IPS DF 6.9 (cell line): ENCODE measurements at regions not wholly inside any gene's neighbourhood (a gene's known extent, or its start where the extent isn't known, plus 50 kb on each side); places are given as distances from the start of the nearest gene placed in this dataset.

Source experiments
- DNase-seq: peaks from one replicate; pipeline ENCODE4 v3.0.0-alpha.2; 2013; ENCODE audit warnings: low read depth, low spot score
- H3K27ac ChIP-seq: one replicate; pipeline ENCODE4 v1.5.1; 2013; ENCODE audit warnings: low read length, control low read depth
- H3K27me3 ChIP-seq: 2 replicates; pipeline ENCODE4 v1.6.1; 2013; ENCODE audit warnings: mild to moderate bottlenecking, low read length; ENCODE audit not compliant: control insufficient read depth, insufficient read depth
- H3K36me3 ChIP-seq: 2 replicates; pipeline ENCODE4 v1.6.1; 2013; ENCODE audit warnings: low read length; ENCODE audit not compliant: control insufficient read depth, insufficient read depth
- H3K4me1 ChIP-seq: 2 replicates; pipeline ENCODE4 v1.6.1; 2013; ENCODE audit warnings: low read length; ENCODE audit not compliant: control insufficient read depth, insufficient read depth
- H3K4me3 ChIP-seq: 2 replicates; pipeline ENCODE4 v1.5.1; 2013; ENCODE audit warnings: mild to moderate bottlenecking, low read length
- H3K9me3 ChIP-seq: 2 replicates; pipeline ENCODE4 v1.6.1; 2013; ENCODE audit warnings: low read length, inconsistent platforms; ENCODE audit not compliant: control insufficient read depth, insufficient read depth
- WGBS: extraction: QIAGEN DNeasy Blood & Tissue Kit; methylation state at CpG from one replicate; pipeline ENCODE4 v1.1.7; 2013; ENCODE audit warnings: mixed read lengths, missing lambda C conversion rate; ENCODE audit not compliant: insufficient read length, insufficient coverage; 5-methylcytosine and 5-hydroxymethylcytosine counted together

DNA sequence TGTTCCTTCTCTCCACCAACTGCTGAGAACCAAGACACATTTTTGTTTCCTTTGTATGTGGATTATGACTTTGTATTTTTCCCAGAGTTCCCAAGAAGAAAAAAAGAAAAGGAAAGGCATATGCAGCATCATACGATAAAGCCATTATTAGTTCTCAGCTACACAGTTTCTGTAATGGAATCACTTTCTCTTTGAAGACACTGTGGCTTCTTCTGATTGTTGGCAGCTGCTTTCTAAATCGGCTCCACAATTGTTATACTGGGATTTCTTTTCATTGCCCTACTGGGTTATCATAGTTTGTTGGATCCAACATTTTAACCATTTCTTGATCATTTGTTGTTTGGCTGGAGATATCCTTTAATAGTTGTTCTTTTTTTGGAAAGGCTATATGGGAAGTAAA, 89.5 kb upstream of the HIVEP3 start:
- Histone ChIP-seq H3K27me3 (no peaks in the 10 kb centered on the region), H3K4me3 (no peak overlapping the region), H3K36me3 (no peaks in the 10 kb centered on the region), H3K9me3 (no peaks in the 10 kb centered on the region), H3K4me1 (no peaks in the 10 kb centered on the region), H3K27ac (no peak overlapping the region)
- DNase-seq = no peak
- no CpG with 5 or more reads among the region's 2 CpGs for WGBS

DNA sequence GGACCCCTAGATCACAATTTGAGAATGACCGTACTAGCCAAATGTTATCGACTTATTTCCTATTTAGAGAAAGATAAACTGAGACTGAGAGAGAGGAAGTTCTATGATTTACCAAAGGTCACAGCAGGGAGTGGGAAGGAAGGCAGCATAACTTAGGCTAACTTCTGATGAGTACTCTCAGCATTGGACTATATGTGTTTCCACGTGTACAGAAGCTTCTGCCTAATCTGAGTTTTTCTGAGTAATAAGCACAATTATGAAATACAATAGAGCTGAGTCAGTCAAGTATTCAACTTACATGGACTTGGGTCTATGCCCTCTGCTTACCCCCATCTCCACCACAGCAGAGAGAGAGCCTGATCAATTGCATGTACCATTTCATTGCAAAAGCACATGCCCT, 88.1 kb upstream of the HIVEP3 start:
- Histone ChIP-seq H3K4me3 (no peak overlapping the region), H3K36me3 (no peaks in the 10 kb centered on the region), H3K27ac (no peak overlapping the region), H3K4me1 (no peaks in the 10 kb centered on the region), H3K9me3 (no peaks in the 10 kb centered on the region), H3K27me3 (no peaks in the 10 kb centered on the region)
- no CpG with 5 or more reads among the region's 3 CpGs for WGBS
- DNase-seq = no peak

DNA sequence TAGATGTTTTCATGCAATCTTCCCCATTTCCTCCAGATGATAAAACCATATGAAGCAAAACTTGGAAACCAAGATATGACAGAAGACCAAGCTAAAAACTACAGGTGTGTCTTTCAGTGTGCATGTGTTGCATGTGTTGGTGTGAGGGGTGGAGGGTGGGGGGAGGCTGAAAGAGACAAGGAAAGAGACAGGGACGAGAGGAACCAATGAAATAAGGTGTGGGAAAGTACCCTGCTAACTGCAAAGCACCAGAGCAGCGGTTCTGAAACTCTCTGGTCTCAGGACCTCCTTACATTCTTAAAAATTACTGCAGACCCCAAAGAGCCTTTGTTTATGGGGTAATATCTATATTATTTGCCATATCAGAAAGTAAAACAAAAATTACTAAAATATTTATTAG, 87.4 kb upstream of the HIVEP3 start:
- Histone ChIP-seq H3K27ac (no peak overlapping the region), H3K36me3 (no peaks in the 10 kb centered on the region), H3K9me3 (no peaks in the 10 kb centered on the region), H3K4me1 (no peaks in the 10 kb centered on the region), H3K4me3 (no peak overlapping the region), H3K27me3 (no peaks in the 10 kb centered on the region)
- no peak for DNase-seq
- no CpG with 5 or more reads among the region's 2 CpGs for WGBS

DNA sequence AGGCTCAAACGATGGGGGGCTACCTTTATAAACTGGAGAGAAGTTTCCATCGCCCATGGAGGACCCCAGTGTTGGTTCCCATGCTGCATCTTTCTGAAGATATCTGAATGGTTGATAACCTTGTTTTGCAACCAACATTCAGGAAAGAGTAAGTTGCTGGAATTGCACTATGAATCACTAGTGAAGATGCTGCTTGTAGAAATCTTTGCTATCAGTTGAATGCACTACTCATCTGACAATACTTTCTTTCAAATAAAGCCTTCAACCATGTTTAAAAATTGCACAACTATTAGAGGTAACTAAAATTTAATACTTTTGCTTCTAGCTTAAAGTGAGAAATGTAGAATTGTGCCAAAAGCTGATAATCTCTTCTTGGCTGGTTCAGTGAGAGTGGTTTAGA, 86.8 kb upstream of the HIVEP3 start:
- no CpG with 5 or more reads among the region's 2 CpGs for WGBS
- H3K27me3 ChIP-seq = no peaks in the 10 kb centered on the region

DNA sequence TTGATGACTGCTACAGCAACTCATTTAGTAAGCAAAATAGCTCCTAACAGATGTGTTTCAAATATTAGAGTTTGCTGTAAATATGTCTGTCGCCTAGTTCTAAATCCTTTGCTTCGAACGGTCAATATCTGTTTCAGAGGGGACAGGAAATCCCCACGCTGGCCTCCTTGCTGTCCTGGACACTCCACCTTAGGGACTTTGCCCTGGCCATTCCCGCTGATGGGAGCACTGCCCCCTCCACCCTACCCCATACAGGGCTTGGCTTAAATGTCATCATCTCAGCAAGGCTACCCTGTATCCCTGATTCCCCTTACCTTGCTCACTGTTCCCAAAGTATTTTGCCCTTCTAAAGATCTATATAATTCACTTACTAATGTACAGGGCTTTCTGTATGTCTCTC, 86.1 kb upstream of the HIVEP3 start:
- Histone ChIP-seq H3K36me3 (no peaks in the 10 kb centered on the region), H3K4me1 (no peaks in the 10 kb centered on the region), H3K4me3 (no peak overlapping the region), H3K27me3 (no peaks in the 10 kb centered on the region), H3K9me3 (no peaks in the 10 kb centered on the region), H3K27ac (no peak overlapping the region)
- no CpG with 5 or more reads among the region's 5 CpGs for WGBS
- DNase-seq = no peak

More for the DNA sequence above, 86.8 kb upstream of the HIVEP3 start:
- no peaks in the 10 kb centered on the region for H3K36me3 ChIP-seq
- H3K9me3 ChIP-seq = no peaks in the 10 kb centered on the region
- no peak overlapping the region for H3K27ac ChIP-seq
- DNase-seq = no peak
- no peaks in the 10 kb centered on the region for H3K4me1 ChIP-seq
- no peak overlapping the region for H3K4me3 ChIP-seq

DNA sequence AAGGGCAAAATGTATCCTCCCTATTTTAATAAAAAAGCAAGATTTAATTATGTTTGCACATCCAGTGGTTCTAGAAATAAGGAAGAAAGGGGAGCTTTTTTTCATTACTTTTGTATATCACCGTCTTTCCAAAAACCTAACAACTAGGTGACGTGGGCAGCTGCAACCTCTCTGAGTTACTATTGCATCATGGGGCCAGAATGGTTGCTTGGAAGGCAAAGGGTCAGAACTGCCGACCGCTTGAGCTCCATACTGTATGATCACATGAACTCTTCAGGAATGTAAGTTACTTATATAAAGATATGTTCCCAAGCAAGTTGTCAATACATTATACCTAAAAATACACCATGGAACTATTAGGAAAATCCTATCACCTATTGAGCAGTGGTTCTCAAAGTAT, 85.6 kb upstream of the HIVEP3 start:
- H3K27ac ChIP-seq = no peak overlapping the region
- no peak overlapping the region for H3K4me3 ChIP-seq
- no peaks in the 10 kb centered on the region for H3K27me3 ChIP-seq
- H3K36me3 ChIP-seq = no peaks in the 10 kb centered on the region
- DNase-seq = no peak
- WGBS = no CpG with 5 or more reads among the region's 4 CpGs
- no peaks in the 10 kb centered on the region for H3K4me1 ChIP-seq
- no peaks in the 10 kb centered on the region for H3K9me3 ChIP-seq

DNA sequence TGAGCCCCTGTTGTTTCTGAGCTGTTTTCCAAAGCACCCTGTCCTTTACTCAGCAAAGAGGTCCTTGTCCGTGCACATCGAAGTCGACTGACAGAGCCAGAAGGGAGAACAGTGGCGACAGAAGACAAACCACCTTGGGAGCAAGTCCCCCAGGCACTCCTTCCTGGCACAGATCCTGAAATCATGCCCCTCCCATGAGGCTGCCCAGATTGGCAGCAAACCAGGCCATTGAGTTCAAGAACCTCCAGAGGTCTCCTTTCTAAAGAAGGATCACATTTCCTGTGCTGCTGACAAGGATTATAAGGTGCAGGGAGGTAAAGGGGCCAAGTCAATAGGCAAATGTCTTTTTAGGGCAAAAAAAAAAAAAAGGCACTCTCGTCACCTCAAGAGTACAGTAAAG, 84.7 kb upstream of the HIVEP3 start:
- Histone ChIP-seq H3K4me1 (no peaks in the 10 kb centered on the region), H3K27me3 (no peaks in the 10 kb centered on the region), H3K36me3 (no peaks in the 10 kb centered on the region), H3K4me3 (no peak overlapping the region), H3K9me3 (no peaks in the 10 kb centered on the region), H3K27ac (no peak overlapping the region)
- no CpG with 5 or more reads among the region's 5 CpGs for WGBS
- DNase-seq = no peak

DNA sequence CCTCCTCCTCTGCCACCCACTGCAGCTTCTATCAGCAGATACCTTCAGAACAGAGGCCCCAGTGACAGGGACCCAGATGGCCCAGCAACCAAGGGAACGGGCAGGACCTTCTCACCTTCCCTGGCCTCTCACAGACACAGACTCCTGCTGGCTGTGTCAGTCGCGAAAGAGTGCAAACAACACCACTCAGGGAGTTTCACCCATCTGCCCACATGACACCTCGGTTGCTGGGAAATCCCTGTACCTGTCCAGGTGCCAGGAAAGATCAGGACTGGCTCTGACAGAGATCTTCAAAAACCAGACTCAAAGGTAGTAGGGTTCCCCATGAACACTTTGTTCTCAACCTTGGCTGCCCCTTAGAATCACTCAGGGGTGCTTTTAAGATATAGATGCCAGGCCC, 83.5 kb upstream of the HIVEP3 start:
- DNase-seq = no peak
- WGBS = no CpG with 5 or more reads among the region's 4 CpGs
- Histone ChIP-seq H3K4me3 (no peak overlapping the region), H3K9me3 (no peaks in the 10 kb centered on the region), H3K4me1 (no peaks in the 10 kb centered on the region), H3K27me3 (no peaks in the 10 kb centered on the region), H3K27ac (no peak overlapping the region), H3K36me3 (no peaks in the 10 kb centered on the region)

DNA sequence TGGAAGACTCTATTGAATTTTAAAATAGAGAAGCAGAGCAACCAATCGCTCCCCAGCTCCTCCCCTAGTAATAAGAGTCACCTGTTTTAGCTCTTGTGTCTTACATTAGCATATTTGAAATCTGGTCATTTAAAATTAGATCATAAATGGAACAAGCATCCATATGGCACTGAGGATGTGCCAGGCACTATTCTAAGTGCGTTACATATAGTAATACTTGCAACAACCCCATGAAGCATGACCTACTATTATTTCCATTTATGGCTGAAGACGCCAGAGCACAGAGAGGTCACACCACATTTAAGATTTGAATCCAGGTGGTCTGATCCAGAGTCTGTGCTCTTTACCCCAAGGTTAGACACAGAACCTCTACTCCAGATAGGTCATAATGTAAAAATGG, 82.0 kb upstream of the HIVEP3 start:
- H3K9me3 ChIP-seq = no peaks in the 10 kb centered on the region
- H3K27me3 ChIP-seq = no peaks in the 10 kb centered on the region
- DNase-seq = no peak
- no peaks in the 10 kb centered on the region for H3K4me1 ChIP-seq
- no peak overlapping the region for H3K27ac ChIP-seq
- no peak overlapping the region for H3K4me3 ChIP-seq
- WGBS = no CpG with 5 or more reads among the region's 3 CpGs
- no peaks in the 10 kb centered on the region for H3K36me3 ChIP-seq

DNA sequence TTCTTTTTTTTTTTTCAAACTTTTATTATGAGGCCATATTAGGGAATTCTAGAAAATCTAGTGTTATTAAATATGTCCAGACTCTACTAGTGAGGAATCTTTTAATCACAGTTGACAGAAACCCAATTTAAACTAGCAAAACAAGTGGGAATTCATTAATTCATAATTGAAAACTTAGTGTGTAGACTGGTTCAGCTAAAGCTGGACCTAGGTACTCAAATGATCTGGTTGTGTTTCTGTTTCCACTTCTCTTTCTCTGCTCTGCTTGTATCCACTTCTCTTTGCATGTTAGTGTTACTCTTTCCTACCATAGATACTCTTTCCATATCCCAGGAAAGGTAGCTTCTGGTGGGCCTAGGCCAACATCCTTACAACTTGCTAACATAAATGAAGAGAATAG, 81.2 kb upstream of the HIVEP3 start:
- no peaks in the 10 kb centered on the region for H3K27me3 ChIP-seq
- DNase-seq = no peak
- H3K4me3 ChIP-seq = no peak overlapping the region
- H3K36me3 ChIP-seq = no peaks in the 10 kb centered on the region
- H3K27ac ChIP-seq = no peak overlapping the region
- no peaks in the 10 kb centered on the region for H3K9me3 ChIP-seq
- H3K4me1 ChIP-seq = no peaks in the 10 kb centered on the region

DNA sequence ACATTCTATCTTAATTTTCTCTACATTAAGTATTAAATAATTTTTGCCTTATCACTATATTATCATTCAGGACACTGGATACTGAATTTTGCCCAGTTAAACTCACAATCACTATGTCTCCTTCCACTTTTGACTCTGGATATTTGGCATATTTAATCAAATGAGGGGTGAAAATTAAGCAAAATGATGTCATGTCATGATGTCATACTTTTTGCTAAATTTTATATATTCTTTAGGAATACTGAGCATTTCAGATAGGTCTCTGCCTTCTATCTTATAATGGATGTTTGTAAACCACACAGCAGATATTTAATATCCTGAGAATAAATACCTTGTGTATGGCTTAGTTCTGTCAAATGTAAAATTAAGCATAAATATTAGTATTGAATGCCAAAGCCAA, 79.5 kb upstream of the HIVEP3 start:
- Histone ChIP-seq H3K27me3 (no peaks in the 10 kb centered on the region), H3K4me1 (no peaks in the 10 kb centered on the region)

More for the DNA sequence above, 79.5 kb upstream of the HIVEP3 start:
- Histone ChIP-seq H3K27ac (no peak overlapping the region), H3K36me3 (no peaks in the 10 kb centered on the region), H3K9me3 (no peaks in the 10 kb centered on the region), H3K4me3 (no peak overlapping the region)
- no peak for DNase-seq
